Osteocyte (in vitro differentiated cells): ENCODE measurements at regions not wholly inside any gene's neighbourhood (a gene's known extent, or its start where the extent isn't known, plus 50 kb on each side); places are given as distances from the start of the nearest gene placed in this dataset.

ENCODE experiments used
- DNase-seq: peaks from one replicate; pipeline ENCODE4 v3.0.0; 2021; ENCODE audit warnings: mixed read lengths; ENCODE audit not compliant: unreplicated experiment; ENCODE audit errors: extremely low spot score
- H3K27ac Mint-ChIP-seq: one replicate; pipeline ENCODE4 v1.8.0; 2021; ENCODE audit warnings: mild to moderate bottlenecking, mixed read lengths; ENCODE audit not compliant: unreplicated experiment
- H3K27me3 Mint-ChIP-seq: one replicate; pipeline ENCODE4 v1.8.0; 2021; ENCODE audit warnings: mixed read lengths; ENCODE audit not compliant: unreplicated experiment
- H3K36me3 Mint-ChIP-seq: one replicate; pipeline ENCODE4 v1.8.0; 2021; ENCODE audit warnings: mixed read lengths; ENCODE audit not compliant: unreplicated experiment
- H3K4me1 Mint-ChIP-seq: one replicate; pipeline ENCODE4 v1.8.0; 2021; ENCODE audit warnings: mixed read lengths; ENCODE audit not compliant: unreplicated experiment
- H3K4me3 Mint-ChIP-seq: one replicate; pipeline ENCODE4 v1.8.0; 2021; ENCODE audit warnings: mild to moderate bottlenecking, moderate library complexity, mixed read lengths; ENCODE audit not compliant: unreplicated experiment
- H3K9me3 Mint-ChIP-seq: one replicate; pipeline ENCODE4 v1.8.0; 2021; ENCODE audit warnings: mixed read lengths; ENCODE audit not compliant: unreplicated experiment
- TF ChIP-seq, protein P1 (sequence below): fragments of 200-600 bp; sonication (generic); IDR thresholded peaks from 2 replicates; pipeline ENCODE4 v1.5.0; 2021; ENCODE audit warnings: antibody characterized with exemption, mild to moderate bottlenecking, moderate library complexity

DNA sequence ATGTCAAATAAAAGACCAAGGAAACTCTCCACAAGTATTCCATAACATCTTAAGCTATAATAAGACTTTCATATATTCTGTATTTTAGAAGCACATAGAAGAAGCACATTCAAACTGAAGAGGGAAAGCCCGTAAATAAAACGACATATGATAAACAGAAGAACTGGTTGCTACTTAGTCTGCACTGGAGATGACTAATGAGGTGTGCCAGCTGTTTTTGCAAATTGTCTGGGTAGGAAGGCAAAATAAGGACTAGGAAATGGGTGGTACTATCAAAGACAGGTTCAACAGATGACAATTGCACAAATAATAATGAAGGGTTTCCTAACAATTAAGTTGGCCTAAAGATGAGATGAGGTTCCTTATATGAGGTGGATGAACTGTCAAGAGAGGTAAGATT, 593.2 kb upstream of the CCDC179 start:
- Mint-ChIP-seq H3K4me1 (no peaks in the 10 kb centered on the region), H3K9me3 (peaks cover 4% of the 10 kb centered on the region), H3K36me3 (no peaks in the 10 kb centered on the region), H3K4me3 (no peak overlapping the region), H3K27me3 (no peaks in the 10 kb centered on the region), H3K27ac (no peak overlapping the region)
- TF ChIP-seq, protein P1, sequence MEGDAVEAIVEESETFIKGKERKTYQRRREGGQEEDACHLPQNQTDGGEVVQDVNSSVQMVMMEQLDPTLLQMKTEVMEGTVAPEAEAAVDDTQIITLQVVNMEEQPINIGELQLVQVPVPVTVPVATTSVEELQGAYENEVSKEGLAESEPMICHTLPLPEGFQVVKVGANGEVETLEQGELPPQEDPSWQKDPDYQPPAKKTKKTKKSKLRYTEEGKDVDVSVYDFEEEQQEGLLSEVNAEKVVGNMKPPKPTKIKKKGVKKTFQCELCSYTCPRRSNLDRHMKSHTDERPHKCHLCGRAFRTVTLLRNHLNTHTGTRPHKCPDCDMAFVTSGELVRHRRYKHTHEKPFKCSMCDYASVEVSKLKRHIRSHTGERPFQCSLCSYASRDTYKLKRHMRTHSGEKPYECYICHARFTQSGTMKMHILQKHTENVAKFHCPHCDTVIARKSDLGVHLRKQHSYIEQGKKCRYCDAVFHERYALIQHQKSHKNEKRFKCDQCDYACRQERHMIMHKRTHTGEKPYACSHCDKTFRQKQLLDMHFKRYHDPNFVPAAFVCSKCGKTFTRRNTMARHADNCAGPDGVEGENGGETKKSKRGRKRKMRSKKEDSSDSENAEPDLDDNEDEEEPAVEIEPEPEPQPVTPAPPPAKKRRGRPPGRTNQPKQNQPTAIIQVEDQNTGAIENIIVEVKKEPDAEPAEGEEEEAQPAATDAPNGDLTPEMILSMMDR: no peak
- no peak for DNase-seq

- TF ChIP-seq, protein P1: no peak
- Mint-ChIP-seq H3K36me3 (no peaks in the 10 kb centered on the region), H3K4me1 (no peaks in the 10 kb centered on the region), H3K4me3 (no peak overlapping the region), H3K9me3 (peaks cover 4% of the 10 kb centered on the region), H3K27me3 (no peaks in the 10 kb centered on the region), H3K27ac (no peak overlapping the region)
- no peak for DNase-seq
These were observed 595.1 kb upstream of the CCDC179 start for GRCh38 chr11:23455321-23455891.

- Mint-ChIP-seq H3K4me3 (no peak overlapping the region), H3K27ac (no peak overlapping the region), H3K9me3 (no peaks in the 10 kb centered on the region), H3K36me3 (no peaks in the 10 kb centered on the region), H3K4me1 (no peaks in the 10 kb centered on the region), H3K27me3 (no peaks in the 10 kb centered on the region)
- no peak for DNase-seq
- TF ChIP-seq, protein P1: no peak
These were observed 597.4 kb upstream of the CCDC179 start for GRCh38 chr11:23457641-23458040.

GRCh38 chr11:23471878-23472277, 611.6 kb upstream of the CCDC179 start:
- Mint-ChIP-seq H3K27me3 (peaks cover 4% of the 10 kb centered on the region), H3K4me3 (no peak overlapping the region), H3K4me1 (peaks cover 6% of the 10 kb centered on the region), H3K36me3 (no peaks in the 10 kb centered on the region), H3K27ac (no peak overlapping the region), H3K9me3 (no peaks in the 10 kb centered on the region)
- DNase-seq: no peak
- TF ChIP-seq, protein P1: no peak

- H3K4me3 Mint-ChIP-seq: no peak overlapping the region
- no peak overlapping the region for H3K27ac Mint-ChIP-seq
- H3K4me1 Mint-ChIP-seq: peaks cover 6% of the 10 kb centered on the region
- peaks cover 6% of the 10 kb centered on the region for H3K27me3 Mint-ChIP-seq
- no peaks in the 10 kb centered on the region for H3K9me3 Mint-ChIP-seq
- no peak for DNase-seq
- TF ChIP-seq, protein P1: no peak
- H3K36me3 Mint-ChIP-seq: no peaks in the 10 kb centered on the region
These were observed 613.5 kb upstream of the CCDC179 start for GRCh38 chr11:23473782-23474181.
